Activated naive CD8-positive, alpha-beta T cell treated with anti-CD3 and anti-CD28 coated beads for 36 hours (primary cell): ENCODE measurements at regions not wholly inside any gene's neighbourhood (a gene's known extent, or its start where the extent isn't known, plus 50 kb on each side); places are given as distances from the start of the nearest gene placed in this dataset.

Experiments used
- DNase-seq: peaks from one replicate; pipeline ENCODE4 v3.0.0; 2021
- H3K27ac Mint-ChIP-seq: one replicate; pipeline ENCODE4 v1.8.0; 2022; ENCODE audit warnings: mild to moderate bottlenecking, moderate library complexity, mixed read lengths
- H3K27me3 Mint-ChIP-seq: one replicate; pipeline ENCODE4 v1.8.0; 2022; ENCODE audit warnings: mild to moderate bottlenecking, mixed read lengths
- H3K36me3 Mint-ChIP-seq: one replicate; pipeline ENCODE4 v1.8.0; 2021; ENCODE audit warnings: mild to moderate bottlenecking, mixed read lengths
- H3K4me1 Mint-ChIP-seq: one replicate; pipeline ENCODE4 v1.8.0; 2021; ENCODE audit warnings: mixed read lengths
- H3K4me3 Mint-ChIP-seq: one replicate; pipeline ENCODE4 v1.8.0; 2022; ENCODE audit warnings: mild to moderate bottlenecking, moderate library complexity, mixed read lengths
- H3K9me3 Mint-ChIP-seq: one replicate; pipeline ENCODE4 v1.8.0; 2022; ENCODE audit warnings: mixed read lengths

DNA sequence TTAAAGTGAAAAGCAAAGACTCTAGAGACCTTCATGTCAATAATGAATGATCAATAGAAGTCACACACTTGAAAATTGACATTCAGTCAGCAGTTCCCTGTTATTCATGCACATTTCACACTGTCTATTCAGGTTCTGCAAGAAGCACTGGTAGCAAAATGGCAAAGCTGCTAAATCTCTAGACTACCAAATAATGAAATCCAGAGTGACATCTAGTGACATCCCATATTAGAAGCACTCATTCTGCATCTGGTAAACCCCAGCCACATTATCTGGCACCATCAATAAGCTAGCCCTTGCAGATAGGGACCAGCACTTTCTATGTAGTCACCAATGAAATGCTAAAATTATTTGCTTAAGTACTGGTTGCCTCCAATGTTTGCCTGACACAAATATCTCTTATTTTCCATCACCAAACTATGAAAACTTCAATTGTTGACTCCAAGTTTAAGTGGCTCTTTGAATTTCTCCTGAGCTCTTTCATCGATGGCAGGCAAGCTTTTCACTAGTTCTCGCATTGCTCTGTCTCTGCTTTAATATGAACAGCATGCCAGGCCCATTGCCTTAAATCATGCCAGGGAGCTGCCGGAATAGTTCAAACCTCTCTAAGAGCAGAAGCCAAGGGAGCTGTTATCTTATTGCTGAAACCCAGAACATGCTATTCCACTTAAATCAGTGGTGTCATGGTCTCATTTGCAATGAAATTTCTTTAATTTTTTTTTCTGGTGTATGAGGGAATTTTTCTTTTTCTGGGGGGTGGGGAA lies 409.9 kb downstream of the MZT1 start:
- Mint-ChIP-seq H3K27me3 (no peaks in the 10 kb centered on the region), H3K27ac (no peak overlapping the region), H3K9me3 (no peaks in the 10 kb centered on the region), H3K4me3 (no peak overlapping the region), H3K4me1 (no peaks in the 10 kb centered on the region), H3K36me3 (no peaks in the 10 kb centered on the region)
- no peak for DNase-seq

DNA sequence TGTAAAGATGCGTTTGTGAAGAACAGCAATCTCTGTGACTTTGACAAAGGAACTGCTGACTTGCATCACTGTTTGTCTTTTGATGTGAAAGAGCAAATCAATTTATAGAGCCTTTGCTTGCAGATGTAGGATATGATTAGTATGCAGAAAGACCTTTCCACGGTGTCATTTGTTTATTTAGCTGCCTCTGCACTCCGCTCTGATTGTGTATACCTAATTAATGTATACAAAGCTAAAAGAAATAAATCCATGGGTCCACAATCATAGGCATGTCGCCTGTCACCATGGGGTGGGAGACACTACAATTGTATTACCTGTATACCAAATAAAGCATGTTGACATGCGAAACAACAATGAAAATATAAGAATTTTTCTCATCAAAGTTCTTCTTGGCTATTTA lies 410.7 kb downstream of the MZT1 start:
- H3K9me3 Mint-ChIP-seq = no peaks in the 10 kb centered on the region
- H3K27ac Mint-ChIP-seq = no peak overlapping the region
- no peak for DNase-seq

DNA sequence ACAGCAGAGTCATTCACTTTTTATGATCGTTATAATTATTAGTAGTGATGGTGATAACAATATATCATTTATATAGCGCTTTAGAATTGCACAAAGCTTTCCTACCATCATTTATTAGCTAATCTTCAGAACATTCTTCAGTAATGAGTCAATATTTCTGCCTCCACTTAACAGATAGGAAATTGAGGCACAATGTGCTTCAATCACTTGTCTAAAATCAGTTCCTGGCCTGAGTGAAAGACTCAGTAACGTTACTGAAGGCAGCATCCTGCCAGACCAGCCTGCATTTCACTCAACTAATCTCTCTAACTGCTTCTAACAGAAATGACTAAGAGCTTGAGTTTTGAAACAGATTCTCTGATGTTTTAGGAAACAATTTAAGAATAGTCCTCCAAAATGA lies 412.1 kb downstream of the MZT1 start:
- no peak overlapping the region for H3K27ac Mint-ChIP-seq
- no peak for DNase-seq
- no peak overlapping the region for H3K4me3 Mint-ChIP-seq
- H3K9me3 Mint-ChIP-seq = no peaks in the 10 kb centered on the region
- H3K36me3 Mint-ChIP-seq = no peaks in the 10 kb centered on the region
- no peaks in the 10 kb centered on the region for H3K4me1 Mint-ChIP-seq
- no peaks in the 10 kb centered on the region for H3K27me3 Mint-ChIP-seq

More for the DNA sequence above, 410.7 kb downstream of the MZT1 start:
- no peaks in the 10 kb centered on the region for H3K4me1 Mint-ChIP-seq
- H3K27me3 Mint-ChIP-seq = no peaks in the 10 kb centered on the region
- no peaks in the 10 kb centered on the region for H3K36me3 Mint-ChIP-seq
- no peak overlapping the region for H3K4me3 Mint-ChIP-seq

DNA sequence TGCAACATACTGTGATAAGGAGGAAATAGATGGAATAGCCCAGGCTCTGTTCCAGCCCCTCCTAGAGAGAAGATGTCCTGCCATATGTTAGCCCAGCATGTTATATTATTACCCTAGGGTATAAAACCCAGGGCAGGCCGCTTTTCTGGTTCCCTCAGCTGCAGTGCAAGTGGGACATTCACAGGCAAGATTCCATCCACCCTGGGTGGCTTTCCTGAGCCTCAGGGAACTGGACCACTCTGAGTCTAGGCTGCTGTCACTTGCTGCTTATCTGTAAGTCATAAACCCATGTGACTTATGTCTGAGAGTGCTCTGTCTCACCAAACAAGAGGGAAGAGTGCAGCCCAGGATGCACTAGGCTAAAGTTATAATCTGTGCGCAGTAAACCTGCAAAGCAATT lies 413.2 kb downstream of the MZT1 start:
- H3K4me3 Mint-ChIP-seq = no peak overlapping the region
- H3K36me3 Mint-ChIP-seq = no peaks in the 10 kb centered on the region
- no peak for DNase-seq
- no peaks in the 10 kb centered on the region for H3K4me1 Mint-ChIP-seq
- no peaks in the 10 kb centered on the region for H3K27me3 Mint-ChIP-seq
- no peak overlapping the region for H3K27ac Mint-ChIP-seq
- H3K9me3 Mint-ChIP-seq = no peaks in the 10 kb centered on the region

DNA sequence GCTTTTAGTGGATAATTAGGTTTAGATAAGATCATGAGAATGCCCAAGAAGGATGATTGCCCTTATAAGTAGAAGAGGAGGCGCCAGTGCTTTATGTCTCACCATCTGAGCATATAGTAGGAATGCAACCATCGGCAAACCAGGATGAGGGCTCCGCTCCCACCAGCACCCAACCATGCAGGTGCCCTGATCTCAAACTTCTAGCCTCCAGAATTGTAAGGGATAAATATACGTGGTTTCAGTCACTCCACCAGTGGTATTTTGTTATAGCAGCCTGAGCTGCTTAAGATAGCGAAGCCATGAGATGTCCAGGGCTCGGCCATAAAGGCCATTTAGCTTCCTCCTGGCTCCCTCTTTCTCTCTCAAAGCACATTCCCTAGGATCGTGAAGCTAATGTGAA lies 413.9 kb downstream of the MZT1 start:
- no peak for DNase-seq
- Mint-ChIP-seq H3K36me3 (no peaks in the 10 kb centered on the region), H3K4me3 (no peak overlapping the region), H3K9me3 (no peaks in the 10 kb centered on the region), H3K27me3 (no peaks in the 10 kb centered on the region), H3K27ac (no peak overlapping the region), H3K4me1 (no peaks in the 10 kb centered on the region)

DNA sequence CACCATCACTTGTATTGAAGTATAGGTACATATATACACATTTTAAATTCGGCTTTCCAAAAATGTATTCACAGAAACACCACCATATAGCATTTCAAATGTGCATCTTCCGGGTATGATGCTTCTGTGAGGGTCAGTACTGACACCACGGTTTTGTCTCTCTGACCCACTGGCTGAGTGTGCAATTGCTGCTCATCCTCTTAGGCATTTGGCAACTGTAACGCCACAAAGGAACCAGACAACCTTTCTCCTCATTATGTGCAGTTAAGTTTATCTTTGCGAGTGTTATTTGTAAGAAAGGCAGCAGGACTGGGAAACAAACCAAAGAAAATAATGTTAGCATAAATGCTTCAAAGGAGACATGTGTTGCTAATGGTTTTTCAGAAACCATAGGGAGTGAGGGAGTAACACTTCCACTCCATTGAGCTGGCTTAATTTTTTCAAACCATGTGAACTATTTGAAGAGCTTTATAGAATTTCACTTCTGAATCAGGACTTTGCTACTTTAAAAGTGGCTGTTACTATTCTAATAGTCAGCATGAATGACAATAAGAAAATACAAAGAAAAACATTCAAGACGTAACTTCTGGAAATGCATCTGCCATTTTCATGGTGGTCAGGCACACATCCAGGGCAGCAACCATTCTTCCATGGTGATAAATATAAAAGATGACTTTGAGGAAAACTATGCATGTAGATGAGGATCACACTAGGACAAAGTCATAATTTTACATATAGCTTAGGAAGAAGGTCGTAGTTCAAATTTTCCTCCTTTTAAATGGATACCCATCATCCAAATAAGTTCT lies 423.3 kb downstream of the MZT1 start:
- no peak overlapping the region for H3K4me3 Mint-ChIP-seq
- no peaks in the 10 kb centered on the region for H3K4me1 Mint-ChIP-seq
- H3K9me3 Mint-ChIP-seq = no peaks in the 10 kb centered on the region
- no peaks in the 10 kb centered on the region for H3K27me3 Mint-ChIP-seq
- no peak for DNase-seq
- no peak overlapping the region for H3K27ac Mint-ChIP-seq
- no peaks in the 10 kb centered on the region for H3K36me3 Mint-ChIP-seq

DNA sequence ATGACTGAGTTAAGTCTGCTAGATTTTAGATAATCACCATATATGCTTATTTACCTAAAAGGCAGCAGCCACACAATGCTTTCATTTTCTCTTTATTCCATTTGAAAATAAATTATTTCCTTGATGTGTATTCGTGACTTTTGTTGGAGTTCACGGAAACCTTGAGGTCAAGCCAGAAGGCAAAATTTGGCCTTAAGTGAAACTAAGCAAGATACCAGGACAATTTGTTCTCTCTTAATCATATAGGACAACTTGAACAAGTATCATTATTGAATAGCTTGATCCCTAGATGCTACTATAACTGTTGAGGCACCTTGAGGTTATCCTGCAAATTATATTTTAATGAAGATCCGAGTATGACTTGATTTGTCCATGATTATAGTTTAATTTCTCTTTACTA lies 429.2 kb upstream of the DACH1 start:
- DNase-seq = no peak
- no peak overlapping the region for H3K27ac Mint-ChIP-seq
- no peaks in the 10 kb centered on the region for H3K36me3 Mint-ChIP-seq
- peaks cover 5% of the 10 kb centered on the region for H3K9me3 Mint-ChIP-seq
- no peaks in the 10 kb centered on the region for H3K27me3 Mint-ChIP-seq
- H3K4me3 Mint-ChIP-seq = no peak overlapping the region
- no peaks in the 10 kb centered on the region for H3K4me1 Mint-ChIP-seq

DNA sequence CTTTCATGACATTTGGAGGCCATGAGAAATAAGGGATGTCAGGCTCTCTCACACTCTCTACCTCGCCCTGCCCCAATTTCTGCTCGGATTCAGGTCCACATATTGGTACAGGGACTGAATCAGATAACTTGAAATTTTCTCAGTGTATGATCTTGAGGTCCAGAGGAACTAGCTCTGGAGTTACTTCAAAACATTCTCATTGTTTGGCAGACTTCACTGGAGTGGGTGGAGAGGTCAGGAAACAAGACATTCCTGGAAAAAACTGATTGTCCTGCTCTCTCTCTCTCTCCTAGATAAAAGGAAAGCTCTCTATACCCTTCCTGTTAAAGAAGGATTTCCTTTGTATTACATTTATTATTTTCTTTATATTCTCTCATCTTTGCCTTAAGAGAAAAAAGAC lies 428.1 kb upstream of the DACH1 start:
- no peak overlapping the region for H3K27ac Mint-ChIP-seq
- no peaks in the 10 kb centered on the region for H3K36me3 Mint-ChIP-seq
- no peak for DNase-seq
- no peaks in the 10 kb centered on the region for H3K4me1 Mint-ChIP-seq
- no peak overlapping the region for H3K4me3 Mint-ChIP-seq
- H3K27me3 Mint-ChIP-seq = no peaks in the 10 kb centered on the region
- H3K9me3 Mint-ChIP-seq = peaks cover 6% of the 10 kb centered on the region

DNA sequence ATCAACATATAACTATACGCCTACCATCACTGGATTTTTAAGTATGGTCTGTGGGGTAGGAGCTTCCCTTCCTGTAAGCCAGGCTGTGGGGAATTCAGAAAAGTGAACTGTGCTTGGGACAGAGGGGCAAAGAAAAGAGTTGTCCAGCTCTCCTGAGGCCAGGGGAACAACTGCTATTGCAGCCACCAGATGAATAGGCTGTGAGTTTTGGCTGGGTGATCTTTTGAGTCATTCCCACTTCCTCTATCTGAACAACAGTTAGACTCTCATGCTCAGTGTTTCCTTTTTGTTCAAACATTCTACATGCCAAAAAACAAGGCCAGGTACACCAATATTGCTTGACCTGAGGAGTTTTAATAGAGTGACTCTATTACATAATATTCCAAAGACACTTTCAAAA lies 426.2 kb upstream of the DACH1 start:
- no peak overlapping the region for H3K27ac Mint-ChIP-seq
- no peaks in the 10 kb centered on the region for H3K27me3 Mint-ChIP-seq
- no peak overlapping the region for H3K4me3 Mint-ChIP-seq
- H3K4me1 Mint-ChIP-seq = no peaks in the 10 kb centered on the region
- H3K9me3 Mint-ChIP-seq = peaks cover 9% of the 10 kb centered on the region
- H3K36me3 Mint-ChIP-seq = no peaks in the 10 kb centered on the region
- no peak for DNase-seq

DNA sequence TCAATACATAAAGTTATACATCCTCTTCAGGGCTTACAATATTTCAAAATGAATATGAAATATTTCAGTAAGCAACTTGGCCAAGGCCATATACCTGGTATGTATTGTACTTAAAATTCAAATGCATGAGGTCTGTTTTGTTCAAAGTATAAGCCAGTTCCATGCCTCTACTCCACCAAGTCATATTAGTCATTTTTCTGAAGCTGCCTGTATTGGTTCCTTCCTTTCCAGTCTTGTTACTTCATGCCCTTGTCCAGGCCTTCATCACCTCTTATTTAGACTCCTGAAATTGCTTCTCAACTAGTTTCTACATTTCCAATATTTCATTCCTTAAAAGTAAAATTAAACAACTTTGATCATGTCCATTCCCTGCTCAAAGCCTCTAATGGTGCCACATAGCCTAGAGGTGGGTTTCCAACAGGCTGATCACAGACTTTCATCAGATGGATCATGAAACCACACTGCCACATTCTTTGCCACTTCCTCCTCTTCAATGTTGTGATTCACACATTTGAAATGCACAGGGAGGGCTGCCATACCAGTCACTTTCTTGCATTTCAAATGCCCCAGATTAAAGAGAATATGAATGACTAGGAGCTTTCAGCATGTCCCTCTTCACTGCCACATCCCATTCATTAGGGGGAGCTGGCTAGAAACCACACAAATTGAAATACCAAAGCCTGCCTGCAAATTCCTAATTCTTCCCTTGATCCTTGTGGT lies 424.1 kb upstream of the DACH1 start:
- no peak overlapping the region for H3K4me3 Mint-ChIP-seq
- DNase-seq = no peak
- no peaks in the 10 kb centered on the region for H3K36me3 Mint-ChIP-seq
- H3K9me3 Mint-ChIP-seq = peaks cover 9% of the 10 kb centered on the region
- no peak overlapping the region for H3K27ac Mint-ChIP-seq
- no peaks in the 10 kb centered on the region for H3K27me3 Mint-ChIP-seq
- no peaks in the 10 kb centered on the region for H3K4me1 Mint-ChIP-seq

DNA sequence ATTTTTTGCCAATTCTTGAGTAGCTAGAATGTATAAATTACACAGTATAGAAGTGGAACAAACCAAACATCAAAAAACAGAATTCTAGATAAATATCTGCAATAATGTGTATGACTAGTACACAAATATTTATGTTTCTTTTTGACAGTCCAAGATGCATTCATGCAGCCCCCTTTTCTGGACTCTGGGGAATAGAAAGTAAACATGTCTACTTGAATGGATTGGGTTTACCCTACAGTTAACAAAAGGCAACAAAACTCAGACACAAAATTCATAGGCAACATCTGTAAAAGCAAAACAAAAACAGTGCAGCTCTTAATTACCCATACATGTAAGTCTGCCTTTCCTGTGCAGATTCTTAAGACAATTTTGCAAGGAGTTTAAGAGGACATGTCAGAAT lies 419.4 kb upstream of the DACH1 start:
- Mint-ChIP-seq H3K27me3 (no peaks in the 10 kb centered on the region), H3K36me3 (no peaks in the 10 kb centered on the region), H3K4me3 (no peak overlapping the region), H3K27ac (no peak overlapping the region), H3K9me3 (peaks cover 3% of the 10 kb centered on the region), H3K4me1 (no peaks in the 10 kb centered on the region)
- no peak for DNase-seq

DNA sequence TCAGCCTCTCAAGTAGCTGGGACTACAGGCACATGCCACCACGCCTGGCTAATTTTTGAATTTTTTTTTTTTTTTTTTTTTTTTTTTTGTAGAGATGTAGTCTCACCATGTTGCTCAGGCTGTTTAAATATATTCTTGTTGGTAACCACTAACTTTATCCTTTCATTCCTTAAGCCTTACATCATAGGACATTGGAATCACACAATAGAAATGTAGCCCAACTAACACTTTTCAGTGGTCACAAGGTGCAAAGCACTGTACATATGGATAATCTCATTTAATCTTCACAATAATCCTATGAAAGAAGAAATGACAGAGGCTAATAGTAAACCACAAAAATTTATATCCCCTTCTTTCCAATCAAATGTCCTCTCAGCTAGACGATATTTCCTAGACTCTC lies 417.8 kb upstream of the DACH1 start:
- Mint-ChIP-seq H3K9me3 (peaks cover 2% of the 10 kb centered on the region), H3K27me3 (no peaks in the 10 kb centered on the region), H3K36me3 (no peaks in the 10 kb centered on the region), H3K4me1 (no peaks in the 10 kb centered on the region), H3K4me3 (no peak overlapping the region), H3K27ac (no peak overlapping the region)
- no peak for DNase-seq

DNA sequence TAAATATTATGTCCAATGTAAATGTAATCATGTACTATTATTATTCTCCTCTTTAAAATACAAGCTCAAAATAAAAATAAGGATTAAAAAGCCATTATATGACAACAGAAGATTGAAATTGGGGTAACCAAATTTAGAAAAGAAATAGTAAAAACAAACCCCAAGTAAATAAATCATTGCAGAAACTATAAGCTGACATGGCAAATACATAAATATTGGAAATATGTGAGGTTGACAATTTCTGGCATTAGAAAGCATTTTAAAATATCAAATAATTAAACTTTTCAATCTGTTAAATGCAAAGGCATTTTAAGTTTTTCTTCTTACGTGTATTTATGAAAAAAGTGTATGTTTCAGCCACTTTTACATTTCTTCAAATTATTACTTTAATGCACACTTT lies 394.7 kb upstream of the DACH1 start:
- Mint-ChIP-seq H3K4me1 (no peaks in the 10 kb centered on the region), H3K9me3 (no peaks in the 10 kb centered on the region), H3K4me3 (no peak overlapping the region), H3K27ac (no peak overlapping the region), H3K36me3 (no peaks in the 10 kb centered on the region), H3K27me3 (no peaks in the 10 kb centered on the region)
- DNase-seq = no peak

DNA sequence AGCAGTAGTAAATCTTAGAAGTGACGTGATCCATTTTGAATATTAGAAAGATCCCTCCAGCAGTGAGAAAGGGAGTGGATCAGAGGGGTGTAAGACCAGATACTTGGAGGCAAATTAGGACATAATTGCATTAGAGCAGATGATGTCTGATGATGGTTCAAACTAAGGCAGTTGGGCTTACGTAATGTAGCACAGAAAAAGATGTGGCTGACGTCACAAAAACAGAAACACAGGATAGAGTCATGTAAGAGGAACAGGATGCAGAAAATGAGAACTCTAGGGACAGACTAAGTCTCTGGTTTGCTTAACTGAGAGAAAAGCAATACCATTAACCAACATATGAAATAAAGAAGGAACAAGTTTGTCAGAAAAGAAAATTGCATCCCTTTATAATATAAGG lies 392.5 kb upstream of the DACH1 start:
- no peak overlapping the region for H3K27ac Mint-ChIP-seq
- no peaks in the 10 kb centered on the region for H3K9me3 Mint-ChIP-seq
- H3K4me3 Mint-ChIP-seq = no peak overlapping the region
- no peaks in the 10 kb centered on the region for H3K27me3 Mint-ChIP-seq
- H3K36me3 Mint-ChIP-seq = no peaks in the 10 kb centered on the region
- H3K4me1 Mint-ChIP-seq = no peaks in the 10 kb centered on the region
- no peak for DNase-seq

DNA sequence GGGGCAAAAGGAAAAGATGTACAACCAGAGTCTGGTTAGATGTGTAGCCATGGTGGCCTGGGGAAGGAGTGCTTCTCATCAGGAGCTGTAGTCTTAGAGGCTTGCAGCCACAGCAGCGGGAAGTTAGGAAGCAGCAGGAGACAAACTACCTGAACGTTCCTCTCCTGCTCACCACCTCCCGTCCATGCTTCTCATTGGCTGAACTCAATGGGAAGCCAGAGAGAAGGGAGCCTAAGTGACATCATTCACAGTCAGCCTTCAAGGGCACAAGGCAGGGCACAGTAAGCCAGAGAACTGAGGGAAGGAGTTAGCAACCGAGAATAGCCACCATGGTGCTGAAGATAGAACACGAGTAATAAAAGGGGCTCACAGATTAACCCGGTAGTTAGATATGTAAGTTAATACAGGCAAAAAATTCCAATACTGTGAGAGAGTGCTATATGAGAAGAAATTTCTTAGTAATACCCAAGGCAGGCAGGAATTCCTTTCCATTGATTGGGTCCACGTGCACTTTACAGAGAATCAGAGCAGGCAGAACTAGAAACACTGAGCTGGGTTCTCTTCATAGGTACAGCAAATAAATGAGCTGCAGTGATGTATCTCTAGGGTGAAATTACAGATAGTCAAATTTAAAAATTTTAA lies 391.5 kb upstream of the DACH1 start:
- Mint-ChIP-seq H3K36me3 (no peaks in the 10 kb centered on the region), H3K4me1 (no peaks in the 10 kb centered on the region), H3K9me3 (peaks cover 2% of the 10 kb centered on the region), H3K4me3 (no peak overlapping the region), H3K27ac (no peak overlapping the region), H3K27me3 (no peaks in the 10 kb centered on the region)
- DNase-seq = no peak
